GOT3 (cell line): ENCODE measurements at regions not wholly inside any gene's neighbourhood (a gene's known extent, or its start where the extent isn't known, plus 50 kb on each side); places are given as distances from the start of the nearest gene placed in this dataset.
"Not testable (repeated sequence)": the region's sequence is repeated elsewhere in the genome, so short reads cannot be mapped to it uniquely, and the experiment has no call there.

Experiments used
- DNase-seq: peaks from one replicate; lab custom pipeline; 2025; ENCODE audit warnings: mixed read lengths; lab: John Stamatoyannopoulos, UW

DNA sequence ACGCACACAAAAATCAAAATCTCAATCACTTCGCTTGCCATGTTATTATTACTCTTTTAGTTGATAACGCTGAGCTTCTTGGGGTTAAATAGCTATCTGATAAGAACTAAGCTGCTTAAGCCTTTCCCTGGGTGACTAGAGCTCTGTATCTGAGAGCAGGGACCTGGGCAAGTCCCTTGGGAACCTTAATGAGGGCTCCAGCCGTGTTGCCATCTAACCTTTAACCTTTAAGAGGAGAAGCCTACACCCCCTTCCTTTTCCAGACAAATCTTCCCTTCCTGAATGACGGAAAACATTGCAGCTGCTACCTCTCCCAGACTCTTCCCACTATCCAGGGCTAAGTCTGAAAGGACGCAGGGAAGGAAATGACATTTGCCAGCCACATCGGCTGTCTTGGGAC is 216.5 kb upstream of the RAI14 start:
- DNase-seq, result no peak

DNA sequence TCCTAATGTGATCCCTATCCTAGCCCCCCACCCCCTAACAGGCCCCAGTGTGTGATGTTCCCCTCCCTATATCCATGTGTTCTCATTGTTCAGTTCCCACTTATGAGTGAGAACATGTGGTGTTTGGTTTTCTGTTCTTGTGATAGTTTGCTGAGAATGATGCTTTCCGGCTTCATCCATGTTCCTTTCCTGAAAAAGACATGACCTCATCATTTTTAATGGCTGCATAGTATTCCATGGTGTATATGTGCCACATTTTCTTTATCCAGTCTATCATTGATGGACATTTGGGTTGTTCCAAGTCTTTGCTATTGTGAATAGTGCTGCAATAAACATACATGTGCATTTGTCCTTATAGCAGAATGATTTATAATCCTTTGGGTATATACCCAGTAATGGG is 214.4 kb upstream of the RAI14 start:
- not testable (repeated sequence) for DNase-seq

GRCh38 chr5:34447424-34447823 is 208.7 kb upstream of the RAI14 start:
- no peak for DNase-seq

DNA sequence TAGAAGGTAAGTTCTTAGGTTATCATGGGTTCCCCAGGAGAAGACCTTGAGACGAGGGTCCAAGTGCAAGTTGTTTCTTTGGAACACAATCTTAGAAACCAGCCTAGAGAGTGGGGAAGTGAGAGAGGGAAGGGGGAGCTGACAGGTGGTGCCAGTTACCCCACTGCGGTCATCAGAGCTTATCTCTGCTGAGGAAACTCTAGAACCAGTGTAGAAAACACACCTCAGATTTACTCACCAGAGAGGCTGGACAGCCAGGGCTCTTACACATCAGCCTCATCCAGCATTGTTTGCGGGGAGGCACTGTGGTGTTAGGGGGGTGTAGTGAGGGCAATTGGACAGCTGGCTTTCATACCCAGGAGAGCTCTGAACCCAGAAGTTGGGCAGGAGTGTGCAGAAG is 206.5 kb upstream of the RAI14 start:
- DNase-seq, result no peak

DNA sequence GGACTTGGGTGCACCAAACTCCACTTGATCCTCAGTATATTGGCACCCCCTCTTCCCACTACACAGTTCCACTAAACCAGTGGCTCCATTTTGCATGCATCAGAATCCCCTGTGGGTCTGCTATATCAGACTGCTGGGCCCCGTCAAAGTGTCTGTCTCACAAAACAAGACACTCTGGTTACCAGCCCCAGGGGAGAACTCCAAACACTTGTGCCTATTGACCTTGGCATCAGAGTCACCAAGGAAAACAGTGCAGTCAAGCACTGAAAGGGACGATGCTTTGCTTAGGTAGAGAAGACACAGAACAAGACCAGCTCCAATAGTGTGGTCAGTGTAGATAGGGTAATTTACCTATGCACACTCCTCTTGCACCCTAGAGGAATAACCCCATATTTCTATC is 205.8 kb upstream of the RAI14 start:
- no peak for DNase-seq

- no peak for DNase-seq
These were observed 203.8 kb upstream of the RAI14 start for GRCh38 chr5:34452170-34452828.

DNA sequence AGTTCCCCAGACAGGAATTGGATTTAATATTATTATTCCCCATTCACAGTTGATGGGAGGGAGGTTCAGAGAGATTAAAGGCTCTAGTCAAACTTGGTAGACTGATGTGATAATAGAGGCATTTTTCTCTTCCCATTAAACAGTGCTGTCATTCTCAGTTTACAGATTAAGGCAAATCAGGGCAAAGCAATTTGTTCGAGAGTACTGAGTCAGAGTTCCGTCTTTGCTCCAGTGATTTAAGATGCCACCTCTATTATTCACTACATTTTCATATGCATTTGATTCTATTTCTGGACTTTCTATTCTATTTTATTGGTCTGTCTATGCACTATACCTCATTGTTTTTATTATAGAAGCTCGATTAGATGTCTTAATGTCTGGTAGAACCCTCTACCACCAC is 201.0 kb upstream of the RAI14 start:
- DNase-seq, result no peak

DNA sequence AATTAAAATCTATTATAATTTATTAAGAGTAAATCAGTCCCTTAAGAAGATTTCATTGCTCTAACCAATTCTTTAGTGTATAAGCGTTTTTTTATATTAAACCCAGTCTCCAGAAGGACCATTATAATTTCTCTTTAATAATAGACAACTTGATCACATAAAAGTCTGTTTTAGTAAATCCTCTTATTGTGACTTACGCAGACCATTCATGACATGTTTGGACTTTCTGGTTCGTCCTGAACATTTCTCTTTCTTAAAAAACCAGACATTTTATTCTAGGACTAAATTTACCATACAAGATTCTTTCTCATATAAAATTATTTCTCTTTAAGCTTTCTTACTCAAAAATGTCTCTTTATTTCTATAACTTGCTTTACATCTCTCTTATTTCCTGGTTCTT is 196.2 kb upstream of the RAI14 start:
- DNase-seq, result no peak

GRCh38 chr5:34460496-34460895 is 195.6 kb upstream of the RAI14 start:
- no peak for DNase-seq

DNA sequence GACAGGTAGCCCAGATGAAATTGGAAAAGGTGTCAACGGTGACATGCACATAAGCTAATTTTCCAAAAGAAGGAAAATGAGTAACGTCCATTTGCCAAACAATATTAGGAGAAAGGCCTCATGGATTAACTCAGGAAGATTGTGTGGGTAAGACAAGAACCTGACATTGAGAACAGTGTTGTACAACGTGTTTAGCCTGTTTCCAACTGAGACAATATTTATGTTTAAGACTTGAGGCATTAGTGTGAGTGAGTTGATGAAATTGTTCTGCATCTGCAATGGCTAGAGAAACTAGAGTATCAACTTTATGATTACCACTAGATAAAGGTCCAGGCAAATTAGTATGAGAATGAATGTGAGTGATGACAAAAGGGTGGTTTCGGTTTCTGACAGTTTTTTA is 191.3 kb upstream of the RAI14 start:
- DNase-seq, result no peak

DNA sequence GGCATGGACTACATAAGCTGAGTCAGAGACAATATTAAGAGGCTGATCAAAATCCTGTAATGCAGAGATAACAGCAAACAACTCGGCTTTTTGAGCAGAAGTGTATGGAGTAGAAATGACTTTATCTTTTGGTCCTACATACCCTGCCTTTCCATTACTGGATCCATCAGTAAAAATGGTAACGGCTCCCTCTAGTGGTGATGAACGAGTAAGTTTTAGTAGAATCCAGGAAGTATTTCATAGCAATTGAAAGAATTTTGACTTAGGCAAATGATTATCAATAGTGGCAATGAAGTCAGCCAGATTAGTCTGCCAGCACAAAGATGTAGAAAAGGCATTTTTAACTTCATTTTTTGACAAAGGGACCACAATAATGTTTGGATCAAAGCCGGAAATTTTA is 190.8 kb upstream of the RAI14 start:
- DNase-seq, result not testable (repeated sequence)

DNA sequence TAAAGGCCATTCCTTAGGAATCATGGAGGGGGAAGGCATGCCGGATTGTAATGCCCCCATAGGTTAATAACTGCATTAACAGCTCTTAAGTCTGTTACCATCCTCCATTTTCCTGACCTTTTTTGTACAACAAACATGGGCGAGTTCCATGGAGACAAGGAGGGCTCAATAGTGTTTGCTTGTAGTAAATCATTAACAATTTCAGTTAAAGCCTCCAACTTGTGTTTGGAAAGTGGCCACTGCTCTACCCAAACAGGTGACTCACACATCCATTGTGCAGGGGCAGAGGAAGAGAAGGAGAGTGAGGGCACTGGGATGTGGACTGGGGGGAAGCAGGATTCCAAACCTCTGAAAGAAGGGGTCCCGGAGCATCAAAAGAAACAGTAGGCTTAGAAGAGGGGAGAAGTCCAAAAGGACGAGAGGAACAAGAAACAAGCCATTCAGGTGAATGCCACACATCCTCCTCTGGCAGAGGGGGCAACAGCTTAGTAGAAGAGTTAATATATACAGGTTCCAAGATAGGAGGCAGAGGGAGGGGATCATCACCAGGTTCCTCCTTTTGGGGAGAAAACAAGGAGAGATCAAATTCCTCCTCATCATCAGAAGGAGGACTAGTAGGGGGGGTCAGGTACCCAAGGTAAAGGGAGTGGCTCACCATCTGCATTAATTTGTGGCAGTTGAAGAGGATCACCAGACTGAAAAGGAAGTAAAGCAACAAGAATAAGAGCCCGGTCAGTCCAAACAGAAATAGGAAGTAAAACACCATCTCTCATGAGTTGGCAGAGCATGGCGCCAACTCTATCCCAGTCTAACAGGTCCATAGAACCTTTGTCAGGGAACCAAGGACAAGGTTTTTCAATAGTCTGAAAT is 189.4 kb upstream of the RAI14 start:
- not testable (repeated sequence) for DNase-seq

- no peak for DNase-seq
These were observed 188.7 kb upstream of the RAI14 start for GRCh38 chr5:34467436-34467835.

GRCh38 chr5:34467984-34468383 is 188.1 kb upstream of the RAI14 start:
- DNase-seq, result not testable (repeated sequence)

DNA sequence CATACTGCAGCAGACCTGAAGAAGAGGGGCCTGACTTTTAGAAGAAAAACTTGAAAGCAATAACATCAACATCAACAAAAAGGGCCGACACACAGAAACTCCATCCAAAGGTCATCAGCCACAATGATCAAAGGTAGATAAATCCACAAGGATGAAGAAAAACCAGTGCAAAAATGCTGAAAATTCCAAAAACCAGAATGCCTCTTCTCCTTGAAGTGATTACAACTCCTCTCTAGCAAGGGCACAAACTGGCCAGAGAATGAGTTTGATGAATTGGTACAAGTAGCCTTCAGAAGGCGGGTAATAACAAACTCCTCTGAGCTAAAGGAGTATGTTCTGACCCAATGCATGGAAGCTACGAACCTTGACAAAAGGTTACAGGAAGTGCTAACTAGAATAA is 186.2 kb upstream of the RAI14 start:
- DNase-seq, result no peak

- no peak for DNase-seq
These were observed 181.5 kb upstream of the RAI14 start for GRCh38 chr5:34474573-34475021.

DNA sequence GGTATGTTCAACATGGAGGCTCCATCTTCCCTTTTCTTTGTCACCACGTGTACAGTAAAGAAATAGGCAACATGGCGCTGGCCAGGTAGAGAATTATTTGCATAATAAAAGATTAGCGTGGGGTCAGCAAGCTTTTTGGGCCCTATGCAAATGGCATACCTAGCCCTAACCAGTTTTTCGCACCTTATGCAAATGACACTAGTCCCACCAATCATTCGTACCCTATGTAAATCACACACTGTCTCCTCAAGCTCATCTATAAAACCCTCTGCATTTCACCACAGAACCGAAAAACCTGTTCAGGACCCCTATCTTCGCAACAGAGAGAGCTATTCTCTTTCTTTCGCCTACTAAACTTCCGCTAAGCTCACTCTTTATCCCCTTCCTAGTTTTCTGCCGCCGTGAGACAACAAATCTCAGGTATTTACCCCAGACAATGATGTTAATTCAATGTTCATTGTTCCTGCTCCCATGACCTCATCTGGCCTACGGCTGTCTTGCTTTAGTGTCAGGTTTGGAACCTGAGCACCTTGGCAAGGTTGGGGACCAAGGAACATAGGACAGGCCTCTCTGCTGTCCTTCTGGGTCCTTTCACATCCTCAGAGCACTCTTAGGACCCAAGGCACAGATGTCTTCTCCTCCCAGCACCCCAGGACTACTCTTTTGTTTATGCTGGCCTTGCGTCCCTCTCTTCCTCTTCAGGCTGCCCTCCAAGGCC is 180.7 kb upstream of the RAI14 start:
- DNase-seq, result no peak

DNA sequence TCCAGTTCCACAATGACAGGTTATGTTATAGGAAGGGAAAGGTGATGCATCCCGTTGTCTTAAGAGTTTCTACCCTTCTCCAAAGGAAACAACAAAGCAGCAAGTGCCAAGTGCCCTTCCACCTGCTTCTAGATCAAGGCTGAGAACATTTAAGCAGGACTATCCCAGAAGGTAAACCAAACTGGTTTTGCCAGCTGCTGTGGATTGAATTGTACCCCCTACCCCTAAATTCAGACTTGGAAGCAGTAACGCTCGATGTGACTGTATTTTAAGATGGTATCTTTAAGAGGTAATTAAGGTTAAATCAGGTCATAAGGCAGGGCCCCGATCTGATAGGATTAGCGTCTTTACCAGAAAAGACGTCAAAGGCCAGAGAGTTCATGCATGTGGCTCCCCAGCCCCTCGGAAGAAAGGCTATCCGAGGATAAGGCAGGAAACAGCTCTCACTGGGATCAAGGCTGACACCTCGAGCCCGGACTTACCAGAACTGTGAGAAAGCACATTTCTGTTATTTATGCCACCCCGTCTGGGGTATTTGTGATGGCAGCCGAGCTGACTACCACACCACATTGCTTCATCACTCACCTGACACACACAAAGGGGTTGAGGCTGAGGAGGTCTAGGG is 179.1 kb upstream of the RAI14 start:
- DNase-seq, result no peak

GRCh38 chr5:34480810-34481528 is 175.2 kb upstream of the RAI14 start:
- no peak for DNase-seq

DNA sequence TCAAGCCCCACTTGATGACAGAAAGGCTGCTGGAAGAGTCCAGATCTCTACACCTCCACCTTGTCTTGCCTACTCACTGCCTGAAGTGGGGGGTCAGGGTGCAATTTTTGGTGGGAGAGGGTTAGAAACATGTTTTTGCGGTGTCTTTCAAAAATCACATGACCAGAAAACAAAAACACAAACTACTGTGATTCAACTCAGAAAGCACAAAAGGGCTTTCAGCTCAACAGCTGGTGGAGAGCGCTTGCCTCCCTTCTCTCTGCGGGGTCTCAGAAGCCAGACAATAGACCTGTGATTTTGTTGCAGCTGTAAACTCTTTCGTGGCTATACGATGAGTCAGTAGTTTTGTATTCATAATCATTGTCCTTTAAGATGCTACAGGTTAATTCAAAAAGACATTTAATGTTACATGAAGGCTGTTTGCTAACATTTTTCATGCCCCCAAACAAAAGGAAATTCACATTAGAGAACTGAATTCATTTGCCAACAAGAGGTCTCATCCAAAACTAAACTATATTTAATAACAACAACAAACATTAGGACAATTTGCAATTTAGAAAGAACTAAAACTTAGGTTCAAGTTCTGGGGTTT is 172.6 kb upstream of the RAI14 start:
- no peak for DNase-seq

- no peak for DNase-seq
These were observed 171.8 kb upstream of the RAI14 start for GRCh38 chr5:34484216-34484920.
